Stimulated activated CD8-positive, alpha-beta memory T cell treated with anti-CD3 and anti-CD28 coated beads, Interleukin-15, amount 100 ng/mL, for 48 hours (primary cell): ENCODE measurements at regions not wholly inside any gene's neighbourhood (a gene's known extent, or its start where the extent isn't known, plus 50 kb on each side); places are given as distances from the start of the nearest gene placed in this dataset.

Experiments used
- DNase-seq, 2 donors: peaks; one replicate each; pipeline ENCODE4 v3.0.0-alpha.2; 2020; ENCODE audit warnings: low read depth in 2 of 2

- no peak for DNase-seq
Observed at GRCh38 chr13:99123101-99124045, 77.3 kb upstream of the UBAC2 start.

- no peak for DNase-seq
Observed at GRCh38 chr13:99124046-99124400, 76.6 kb upstream of the UBAC2 start.

- no peak for DNase-seq
Observed at GRCh38 chr13:99124794-99125316, 75.8 kb upstream of the UBAC2 start.

GRCh38 chr13:99125326-99125915 is 75.2 kb upstream of the UBAC2 start:
- DNase-seq = no peak

GRCh38 chr13:99126821-99127220 is 73.8 kb upstream of the UBAC2 start:
- no peak for DNase-seq

GRCh38 chr13:99129050-99129449 is 71.6 kb upstream of the UBAC2 start:
- DNase-seq = no peak

GRCh38 chr13:99129951-99130350 is 70.7 kb upstream of the UBAC2 start:
- no peak for DNase-seq

- no peak for DNase-seq
Observed at GRCh38 chr13:99131410-99131809, 69.2 kb upstream of the UBAC2 start.

- no peak for DNase-seq
Observed at GRCh38 chr13:99132295-99132835, 68.3 kb upstream of the UBAC2 start.

GRCh38 chr13:99133230-99133629 is 67.4 kb upstream of the UBAC2 start:
- DNase-seq = no peak

- no peak for DNase-seq
Observed at GRCh38 chr13:99133848-99134247, 66.8 kb upstream of the UBAC2 start.

GRCh38 chr13:99135591-99135990 is 65.1 kb upstream of the UBAC2 start:
- no peak for DNase-seq

- no peak for DNase-seq
Observed at GRCh38 chr13:99136427-99136954, 64.2 kb upstream of the UBAC2 start.

GRCh38 chr13:99140831-99141230 is 59.8 kb upstream of the UBAC2 start:
- DNase-seq = no peak

- no peak for DNase-seq
Observed at GRCh38 chr13:99143904-99144303, 56.8 kb upstream of the UBAC2 start.

- no peak for DNase-seq
Observed at GRCh38 chr13:99144306-99144705, 56.3 kb upstream of the UBAC2 start.

GRCh38 chr13:99145461-99145860 is 55.2 kb upstream of the UBAC2 start:
- no peak for DNase-seq

- DNase-seq = no peak
Observed at GRCh38 chr13:99150575-99151361, 49.9 kb upstream of the UBAC2 start.
